ENCODE measurements at regions not wholly inside any gene's neighbourhood (a gene's known extent, or its start where the extent isn't known, plus 50 kb on each side); places are given as distances from the start of the nearest gene placed in this dataset.

DNA sequence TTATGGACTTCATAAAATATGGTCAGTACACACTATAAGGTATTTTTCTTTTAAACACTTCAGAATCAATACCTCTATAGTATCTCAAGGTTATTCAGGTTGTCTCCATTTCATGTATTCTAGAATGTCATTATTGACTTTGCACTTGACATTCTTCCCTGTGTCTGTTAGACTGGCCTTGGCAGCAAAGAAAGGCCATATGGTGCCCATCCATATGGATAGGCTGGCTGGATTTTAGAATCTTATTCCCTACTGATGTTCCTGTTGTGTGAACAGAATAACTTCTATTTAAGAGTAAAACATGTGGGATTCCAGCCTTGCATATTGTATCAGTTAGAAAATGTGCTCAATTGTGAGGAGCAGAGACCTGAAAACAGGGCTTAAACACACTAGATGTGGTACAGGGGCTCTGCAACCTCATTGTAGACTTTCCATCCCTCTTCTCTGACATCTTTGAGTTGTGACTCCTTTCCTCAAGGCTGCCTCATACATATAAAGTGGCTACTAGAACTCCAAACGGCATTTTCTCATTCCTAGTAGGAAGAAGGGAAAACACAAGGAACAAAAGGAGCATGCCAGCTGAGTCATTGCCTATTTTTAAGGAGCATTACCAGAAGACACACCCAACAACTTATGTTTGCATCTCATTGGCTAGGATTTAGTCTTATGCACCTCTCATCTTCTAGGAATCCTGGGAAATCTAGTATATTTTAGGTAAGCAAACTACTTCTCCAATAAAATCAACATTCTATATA, 221.2 kb upstream of the TMPO start:
- no peak overlapping the region for H3K4me3 ChIP-seq (ENCODE audit: low read depth, low read length)
- no peak for DNase-seq (ENCODE audit: low read depth)
- TF ChIP-seq, protein P1, sequence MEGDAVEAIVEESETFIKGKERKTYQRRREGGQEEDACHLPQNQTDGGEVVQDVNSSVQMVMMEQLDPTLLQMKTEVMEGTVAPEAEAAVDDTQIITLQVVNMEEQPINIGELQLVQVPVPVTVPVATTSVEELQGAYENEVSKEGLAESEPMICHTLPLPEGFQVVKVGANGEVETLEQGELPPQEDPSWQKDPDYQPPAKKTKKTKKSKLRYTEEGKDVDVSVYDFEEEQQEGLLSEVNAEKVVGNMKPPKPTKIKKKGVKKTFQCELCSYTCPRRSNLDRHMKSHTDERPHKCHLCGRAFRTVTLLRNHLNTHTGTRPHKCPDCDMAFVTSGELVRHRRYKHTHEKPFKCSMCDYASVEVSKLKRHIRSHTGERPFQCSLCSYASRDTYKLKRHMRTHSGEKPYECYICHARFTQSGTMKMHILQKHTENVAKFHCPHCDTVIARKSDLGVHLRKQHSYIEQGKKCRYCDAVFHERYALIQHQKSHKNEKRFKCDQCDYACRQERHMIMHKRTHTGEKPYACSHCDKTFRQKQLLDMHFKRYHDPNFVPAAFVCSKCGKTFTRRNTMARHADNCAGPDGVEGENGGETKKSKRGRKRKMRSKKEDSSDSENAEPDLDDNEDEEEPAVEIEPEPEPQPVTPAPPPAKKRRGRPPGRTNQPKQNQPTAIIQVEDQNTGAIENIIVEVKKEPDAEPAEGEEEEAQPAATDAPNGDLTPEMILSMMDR (conservative IDR thresholded peaks at IDR 0.05; ENCODE audit: low read depth, low read length): no peak

DNA sequence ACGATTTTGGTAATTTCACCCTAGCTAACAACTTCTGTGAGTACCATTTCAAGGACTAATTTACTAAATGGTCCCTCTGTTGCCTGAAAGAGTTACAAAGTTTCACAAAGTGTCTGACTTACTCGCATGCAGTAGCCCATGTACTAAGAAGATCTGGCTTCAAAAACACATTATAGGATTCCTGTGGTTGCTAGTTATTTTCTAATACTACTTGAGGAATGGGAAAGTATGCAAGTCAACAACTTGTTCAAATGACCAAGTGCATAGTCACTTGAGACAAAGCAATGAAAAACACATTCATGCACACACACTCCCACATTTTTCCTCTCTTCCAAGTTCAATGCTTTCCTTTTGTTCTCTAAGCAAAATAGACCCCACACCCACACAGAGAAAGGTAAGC, 219.7 kb upstream of the TMPO start:
- TF ChIP-seq, protein P1 (conservative IDR thresholded peaks at IDR 0.05; ENCODE audit: low read depth, low read length): no peak
- no peak overlapping the region for H3K4me3 ChIP-seq (ENCODE audit: low read depth, low read length)
- DNase-seq (ENCODE audit: low read depth): no peak

DNA sequence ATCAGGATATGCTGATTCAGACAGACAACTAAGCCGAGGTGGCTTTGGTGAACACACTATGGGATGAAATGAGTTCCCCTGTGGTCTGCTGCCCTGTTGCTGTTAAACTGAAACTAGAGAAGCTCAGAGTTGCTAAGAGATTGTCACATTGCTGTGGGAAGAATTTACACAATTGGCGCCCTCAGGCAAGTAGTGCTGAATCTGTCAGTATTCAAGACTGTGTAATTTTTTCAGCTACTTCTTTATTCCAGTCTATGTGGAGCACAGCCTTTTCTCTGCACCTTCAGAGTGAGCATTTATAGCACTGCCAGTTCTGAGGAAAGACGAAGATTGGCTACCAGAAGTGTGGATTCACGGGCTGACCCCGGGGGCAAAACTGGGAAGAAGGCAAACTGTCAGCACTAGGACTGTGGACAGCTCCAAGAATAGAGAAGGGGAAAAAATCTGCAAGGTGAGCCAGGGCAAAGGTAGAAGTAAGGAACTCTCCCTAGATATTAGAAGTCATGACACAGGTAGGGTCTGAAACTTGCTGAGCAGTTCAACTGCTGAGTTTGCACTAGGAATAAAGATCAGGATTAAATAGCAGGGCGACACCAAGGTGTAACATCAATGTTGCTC, 218.8 kb upstream of the TMPO start:
- DNase-seq (ENCODE audit: low read depth): no peak
- TF ChIP-seq, protein P1 (conservative IDR thresholded peaks at IDR 0.05; ENCODE audit: low read depth, low read length): no peak
- H3K4me3 ChIP-seq (ENCODE audit: low read depth, low read length): no peak overlapping the region

DNA sequence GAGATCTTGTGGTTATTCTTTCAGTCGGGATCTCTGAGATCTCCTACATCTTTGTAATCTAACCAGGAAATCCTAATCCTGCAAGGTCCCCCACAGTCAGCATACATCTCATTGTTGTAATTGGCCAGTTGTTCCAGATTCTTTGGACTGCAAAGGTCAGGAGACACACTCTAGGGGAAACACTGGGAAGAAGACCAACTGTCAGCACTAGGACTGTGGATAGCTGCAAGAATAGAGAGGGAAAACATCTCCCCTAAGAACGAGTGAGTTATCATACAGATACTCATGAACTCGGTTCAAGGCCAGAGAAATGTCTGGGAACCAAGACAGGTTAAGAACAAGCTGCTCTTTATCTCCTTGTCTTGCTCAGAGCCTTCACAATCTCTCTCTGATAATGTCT, 217.9 kb upstream of the TMPO start:
- no peak overlapping the region for H3K4me3 ChIP-seq (ENCODE audit: low read depth, low read length)
- TF ChIP-seq, protein P1 (conservative IDR thresholded peaks at IDR 0.05; ENCODE audit: low read depth, low read length): no peak
- no peak for DNase-seq (ENCODE audit: low read depth)

- TF ChIP-seq, protein P1 (conservative IDR thresholded peaks at IDR 0.05; ENCODE audit: low read depth, low read length): no peak
- no peak for DNase-seq (ENCODE audit: low read depth)
- no peak overlapping the region for H3K4me3 ChIP-seq (ENCODE audit: low read depth, low read length)
These were observed 207.2 kb upstream of the TMPO start for GRCh38 chr12:98308141-98308540.

DNA sequence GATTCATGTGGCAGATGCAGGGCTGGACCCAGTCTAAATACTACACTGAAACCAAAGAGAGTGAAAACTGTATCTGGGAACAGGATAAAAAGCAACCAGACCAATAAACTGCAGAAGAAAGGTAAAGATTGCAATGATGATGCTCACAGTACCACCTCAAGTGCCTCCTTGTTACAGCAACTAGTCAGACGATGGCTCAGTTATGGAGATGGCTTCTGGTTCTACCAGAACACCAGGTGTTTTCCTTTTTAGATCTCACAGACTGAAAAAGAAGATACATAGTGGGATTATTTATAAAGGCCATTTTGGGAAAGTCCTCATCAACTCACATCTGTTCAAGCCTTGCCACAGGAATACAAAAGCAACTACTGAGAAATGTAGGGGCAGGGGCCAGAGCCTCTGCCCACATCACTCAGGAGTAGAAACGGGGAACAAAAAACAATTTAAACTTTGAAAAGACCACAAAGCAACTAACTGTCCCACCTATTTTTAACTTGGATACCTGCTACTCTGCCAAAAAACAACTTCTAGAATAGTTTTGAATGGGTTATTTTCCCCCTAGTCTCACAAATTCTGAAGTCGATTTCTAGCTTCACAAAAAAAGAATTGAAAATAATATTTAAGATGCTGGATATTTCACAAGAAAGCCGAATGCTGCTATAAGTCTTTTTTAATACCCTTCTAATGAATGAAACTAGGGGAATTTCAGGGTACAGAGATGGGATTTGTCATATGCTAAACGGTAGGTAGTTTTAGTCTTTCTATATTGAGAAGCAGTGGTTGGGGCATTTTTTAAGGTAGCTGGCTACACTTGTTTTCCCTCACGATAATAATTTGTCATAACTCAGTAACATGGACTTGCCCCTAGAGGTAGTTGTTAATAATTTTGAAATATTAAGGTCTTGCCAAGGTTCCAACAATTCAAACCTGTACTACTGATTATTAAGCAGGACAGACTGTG, 197.2 kb upstream of the TMPO start:
- no peak for DNase-seq (ENCODE audit: low read depth)
- no peak overlapping the region for H3K4me3 ChIP-seq (ENCODE audit: low read depth, low read length)
- TF ChIP-seq, protein P1 (conservative IDR thresholded peaks at IDR 0.05; ENCODE audit: low read depth, low read length): no peak

All from epithelial cell of proximal tubule (primary cell).